Fibroblast of lung (primary cell): ENCODE measurements at regions not wholly inside any gene's neighbourhood (a gene's known extent, or its start where the extent isn't known, plus 50 kb on each side); places are given as distances from the start of the nearest gene placed in this dataset.

Source experiments
- EZH2 ChIP-seq: IDR thresholded peaks from 2 replicates; pipeline ENCODE4 v1.5.1; 2012; ENCODE audit warnings: low read length, control low read depth, mild to moderate bottlenecking; ENCODE audit errors: missing control alignments
- TF ChIP-seq, protein P1 (sequence below), 2 donors: IDR thresholded peaks in 1 of 2; conservative IDR thresholded peaks in 1 of 2; 1 replicate in 1 of 2; 2 replicates in 1 of 2; pipeline ENCODE4 v1.5.1; 2011 to 2012; ENCODE audit warnings: low read length in 2 of 2, control low read depth in 1 of 2, inconsistent platforms in 1 of 2, low read depth in 1 of 2, mild to moderate bottlenecking in 1 of 2

DNA sequence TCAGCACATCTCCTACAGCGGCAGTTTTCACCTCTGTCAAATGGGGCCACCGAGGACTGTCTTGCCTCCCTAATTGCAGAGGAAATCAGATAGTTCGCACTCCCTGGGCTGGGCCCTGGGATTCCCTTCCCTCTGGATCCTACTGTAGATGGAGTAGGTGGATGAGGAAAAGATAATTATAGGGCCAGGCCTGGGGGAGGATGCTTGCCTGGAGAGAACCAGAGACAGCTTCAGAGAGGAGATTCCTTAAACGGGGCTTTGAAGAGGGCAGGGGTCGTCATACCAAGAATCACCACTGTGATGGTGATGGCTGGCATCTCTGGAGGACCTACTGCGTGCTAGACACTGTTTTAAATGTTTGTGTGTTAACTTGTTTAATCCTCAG, 50.8 kb upstream of the SLC6A6 start:
- TF ChIP-seq EZH2 = no peak
- TF ChIP-seq, protein P1, sequence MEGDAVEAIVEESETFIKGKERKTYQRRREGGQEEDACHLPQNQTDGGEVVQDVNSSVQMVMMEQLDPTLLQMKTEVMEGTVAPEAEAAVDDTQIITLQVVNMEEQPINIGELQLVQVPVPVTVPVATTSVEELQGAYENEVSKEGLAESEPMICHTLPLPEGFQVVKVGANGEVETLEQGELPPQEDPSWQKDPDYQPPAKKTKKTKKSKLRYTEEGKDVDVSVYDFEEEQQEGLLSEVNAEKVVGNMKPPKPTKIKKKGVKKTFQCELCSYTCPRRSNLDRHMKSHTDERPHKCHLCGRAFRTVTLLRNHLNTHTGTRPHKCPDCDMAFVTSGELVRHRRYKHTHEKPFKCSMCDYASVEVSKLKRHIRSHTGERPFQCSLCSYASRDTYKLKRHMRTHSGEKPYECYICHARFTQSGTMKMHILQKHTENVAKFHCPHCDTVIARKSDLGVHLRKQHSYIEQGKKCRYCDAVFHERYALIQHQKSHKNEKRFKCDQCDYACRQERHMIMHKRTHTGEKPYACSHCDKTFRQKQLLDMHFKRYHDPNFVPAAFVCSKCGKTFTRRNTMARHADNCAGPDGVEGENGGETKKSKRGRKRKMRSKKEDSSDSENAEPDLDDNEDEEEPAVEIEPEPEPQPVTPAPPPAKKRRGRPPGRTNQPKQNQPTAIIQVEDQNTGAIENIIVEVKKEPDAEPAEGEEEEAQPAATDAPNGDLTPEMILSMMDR (conservative IDR thresholded peaks at IDR 0.05 in 1 of 2, IDR thresholded peaks at IDR 0.05 in 1 of 2; ENCODE audit: low read depth in 1 of 2, low read length in 2 of 2) = no peak
